GM12878 (cell line): ENCODE measurements at regions not wholly inside any gene's neighbourhood (a gene's known extent, or its start where the extent isn't known, plus 50 kb on each side); places are given as distances from the start of the nearest gene placed in this dataset.
A peak's percentile ranks its signal among the peaks of the same experiment; 100 is the strongest.

Source experiments
- ATF7 ChIP-seq: fragments of 450-650 bp; IDR thresholded peaks from 2 replicates; pipeline ENCODE4 v1.6.1; 2016; ENCODE audit warnings: low read depth, mild to moderate bottlenecking
- BACH1 ChIP-seq: fragments of 450-650 bp; IDR thresholded peaks from 2 replicates; pipeline ENCODE4 v1.6.1; 2017; ENCODE audit warnings: mild to moderate bottlenecking, borderline replicate concordance
- BMI1 ChIP-seq: fragments of 450-650 bp; IDR thresholded peaks from 2 replicates; pipeline ENCODE4 v1.6.1; 2016; ENCODE audit warnings: mild to moderate bottlenecking, moderate library complexity, borderline replicate concordance
- CBX5 ChIP-seq: sonication (generic); IDR thresholded peaks from 2 replicates; pipeline ENCODE4 v1.6.1; 2016; ENCODE audit warnings: low read depth, moderate library complexity, mild to moderate bottlenecking, inconsistent platforms
- CREB1 ChIP-seq: IDR thresholded peaks from 2 replicates; pipeline ENCODE4 v1.6.1; 2012; ENCODE audit warnings: low read depth, mild to moderate bottlenecking, inconsistent platforms
- FOXM1 ChIP-seq: IDR thresholded peaks from 2 replicates; pipeline ENCODE4 v1.6.1; 2012; ENCODE audit warnings: low read depth, mild to moderate bottlenecking, inconsistent platforms, low read length, moderate library complexity
- GABPA ChIP-seq: IDR thresholded peaks from 2 replicates; pipeline ENCODE4 v1.6.1; 2014; ENCODE audit warnings: antibody characterized with exemption, low read depth, mild to moderate bottlenecking, inconsistent platforms
- IKZF1 ChIP-seq: fragments of 450-650 bp; conservative IDR thresholded peaks from 2 replicates; pipeline ENCODE4 v1.6.1; 2017; ENCODE audit warnings: antibody characterized with exemption, mild to moderate bottlenecking
- IKZF2 ChIP-seq, 2 experiments: fragments of 450-650 bp; IDR thresholded peaks; 2 replicates each; pipeline ENCODE4 v1.6.1; 2017; ENCODE audit warnings: mild to moderate bottlenecking in 2 of 2, moderate library complexity in 2 of 2
- MEF2B ChIP-seq: fragments of 450-650 bp; IDR thresholded peaks from 2 replicates; pipeline ENCODE4 v1.6.1; 2018; ENCODE audit warnings: mild to moderate bottlenecking, moderate library complexity; ENCODE audit not compliant: partially characterized antibody, poor library complexity, severe bottlenecking
- MTA3 ChIP-seq: IDR thresholded peaks from 2 replicates; pipeline ENCODE4 v1.6.1; 2012; ENCODE audit warnings: low read length, inconsistent platforms, borderline replicate concordance
- NFIC ChIP-seq: IDR thresholded peaks from 2 replicates; pipeline ENCODE4 v1.6.1; 2012; ENCODE audit warnings: low read depth, mild to moderate bottlenecking, inconsistent platforms, low read length, moderate library complexity
- NR2C1 ChIP-seq: fragments of 450-650 bp; IDR thresholded peaks from 2 replicates; pipeline ENCODE4 v1.6.1; 2017; ENCODE audit warnings: antibody characterized with exemption, mild to moderate bottlenecking, moderate library complexity
- PAX8 ChIP-seq: fragments of 450-650 bp; IDR thresholded peaks from 2 replicates; pipeline ENCODE4 v1.6.1; 2017; ENCODE audit warnings: mild to moderate bottlenecking, moderate library complexity
- RFX5 ChIP-seq: IDR thresholded peaks from 2 replicates; pipeline ENCODE4 v1.6.1; 2011; ENCODE audit warnings: low read depth, low read length, improper control_type of control experiment
- SMAD5 ChIP-seq: IDR thresholded peaks from 2 replicates; pipeline ENCODE4 v1.6.1; 2016; ENCODE audit warnings: antibody characterized with exemption, low read depth
- SREBF1 ChIP-seq: IDR thresholded peaks from 2 replicates; pipeline ENCODE4 v1.6.1; 2012; ENCODE audit warnings: mild to moderate bottlenecking, low read length
- ZBTB33 ChIP-seq: fragments of 450-650 bp; IDR thresholded peaks from 2 replicates; pipeline ENCODE4 v1.6.1; 2017; ENCODE audit warnings: mild to moderate bottlenecking
- ZSCAN29 ChIP-seq: fragments of 450-650 bp; IDR thresholded peaks from 2 replicates; pipeline ENCODE4 v1.6.1; 2017; ENCODE audit warnings: mild to moderate bottlenecking, moderate library complexity
- TF ChIP-seq, protein P1 (sequence below): fragments of 450-650 bp; IDR thresholded peaks from 2 replicates; pipeline ENCODE4 v1.6.1; 2017; ENCODE audit warnings: low read depth, mild to moderate bottlenecking, moderate library complexity

- peak; percentile 75 for TF ChIP-seq NFIC
- 0 out of 2 replicates have a peak, but pooled peaks have one; percentile 20 for TF ChIP-seq ZSCAN29
- no peak for TF ChIP-seq PAX8
- peak; percentile 84 for TF ChIP-seq FOXM1
- no peak for TF ChIP-seq BACH1
- 0 out of 2 replicates have a peak, but pooled peaks have one; percentile 53 for TF ChIP-seq GABPA
- no peak for TF ChIP-seq NR2C1
- TF ChIP-seq, protein P1, sequence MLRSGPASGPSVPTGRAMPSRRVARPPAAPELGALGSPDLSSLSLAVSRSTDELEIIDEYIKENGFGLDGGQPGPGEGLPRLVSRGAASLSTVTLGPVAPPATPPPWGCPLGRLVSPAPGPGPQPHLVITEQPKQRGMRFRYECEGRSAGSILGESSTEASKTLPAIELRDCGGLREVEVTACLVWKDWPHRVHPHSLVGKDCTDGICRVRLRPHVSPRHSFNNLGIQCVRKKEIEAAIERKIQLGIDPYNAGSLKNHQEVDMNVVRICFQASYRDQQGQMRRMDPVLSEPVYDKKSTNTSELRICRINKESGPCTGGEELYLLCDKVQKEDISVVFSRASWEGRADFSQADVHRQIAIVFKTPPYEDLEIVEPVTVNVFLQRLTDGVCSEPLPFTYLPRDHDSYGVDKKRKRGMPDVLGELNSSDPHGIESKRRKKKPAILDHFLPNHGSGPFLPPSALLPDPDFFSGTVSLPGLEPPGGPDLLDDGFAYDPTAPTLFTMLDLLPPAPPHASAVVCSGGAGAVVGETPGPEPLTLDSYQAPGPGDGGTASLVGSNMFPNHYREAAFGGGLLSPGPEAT: peak; percentile 91
- peak; percentile 33; the same call in 1 of the 2 replicates for TF ChIP-seq CREB1
- 0 out of 2 replicates have a peak, but pooled peaks have one; percentile 20 for TF ChIP-seq MTA3
- peak; percentile 44; the same call in 1 of the 2 replicates for TF ChIP-seq CBX5
- no peak for TF ChIP-seq ZBTB33
- TF ChIP-seq SREBF1: peak; percentile 34; the same call in 1 of the 2 replicates
- TF ChIP-seq MEF2B: peak; percentile 62
- TF ChIP-seq SMAD5: 0 out of 2 replicates have a peak, but pooled peaks have one; percentile 37
- no peak for TF ChIP-seq BMI1
- no peak for TF ChIP-seq RFX5
- peak; percentile 58; the same call in 1 of the 2 replicates for TF ChIP-seq IKZF1
- TF ChIP-seq IKZF2 (IDR thresholded peaks at IDR 0.05): peak; percentile 54 to 62; a peak in 2 of 4 replicates
- TF ChIP-seq ATF7: peak; percentile 21; the same call in 1 of the 2 replicates
- TF ChIP-seq, all 136 proteins: peak for 26
Observed at GRCh38 chr12:4829161-4829792, 80.4 kb upstream of the KCNA1 start (continued).
